GM10266 (cell line): ENCODE measurements at regions not wholly inside any gene's neighbourhood (a gene's known extent, or its start where the extent isn't known, plus 50 kb on each side); places are given as distances from the start of the nearest gene placed in this dataset.
"Not testable (repeated sequence)": the region's sequence is repeated elsewhere in the genome, so short reads cannot be mapped to it uniquely, and the experiment has no call there.

Experiments
- DNase-seq: peaks from one replicate; pipeline ENCODE4 v3.0.0; 2012; ENCODE audit errors: extremely low spot score
- CTCF ChIP-seq: IDR thresholded peaks from 2 replicates; pipeline ENCODE4 v1.5.1; 2012; ENCODE audit warnings: mild to moderate bottlenecking, low read depth; ENCODE audit not compliant: control insufficient read depth, insufficient read depth; ENCODE audit errors: missing control alignments

- TF ChIP-seq CTCF: no peak
- no peak for DNase-seq
Observed at GRCh38 chr6:100216760-100217159, 222.7 kb upstream of the MCHR2 start.

GRCh38 chr6:100212131-100212530 is 218.1 kb upstream of the MCHR2 start:
- TF ChIP-seq CTCF: no peak
- no peak for DNase-seq

- no peak for TF ChIP-seq CTCF
- DNase-seq: no peak
Observed at GRCh38 chr6:100210137-100211117, 216.4 kb upstream of the MCHR2 start.

GRCh38 chr6:100209323-100210136 is 215.5 kb upstream of the MCHR2 start:
- no peak for TF ChIP-seq CTCF
- no peak for DNase-seq

GRCh38 chr6:100203400-100203799 is 209.4 kb upstream of the MCHR2 start:
- TF ChIP-seq CTCF: no peak
- no peak for DNase-seq

GRCh38 chr6:100202417-100203194 is 208.6 kb upstream of the MCHR2 start:
- TF ChIP-seq CTCF: no peak
- no peak for DNase-seq

- DNase-seq: not testable (repeated sequence)
Observed at GRCh38 chr6:100196214-100196982, 202.4 kb upstream of the MCHR2 start.

- not testable (repeated sequence) for DNase-seq
Observed at GRCh38 chr6:100195244-100195643, 201.2 kb upstream of the MCHR2 start.
